Panc1 (cell line): ENCODE measurements at regions not wholly inside any gene's neighbourhood (a gene's known extent, or its start where the extent isn't known, plus 50 kb on each side); places are given as distances from the start of the nearest gene placed in this dataset.
A peak's percentile ranks its signal among the peaks of the same experiment; 100 is the strongest.

ENCODE experiments used
- ATAC-seq: fragments of 200-7000 bp; cut with Tn5 transposase; 2 replicates; pipeline ENCODE4 v1.9.1; 2020; ENCODE audit warnings: mild to moderate bottlenecking, moderate library complexity
- BruUV-seq: library from RNA; stranded (reverse); fragments of 400-500 nt; replicated peaks from 2 replicates; lab custom pipeline; 2021; lab: Mats Ljungman, UMichigan
- CTCF ChIA-PET: fragments of 300-600 bp; sonication (Branson Sonifier 250); formaldehyde crosslinking; loops from one replicate; lab custom pipeline; 2022; ENCODE audit warnings: antibody characterized with exemption; lab: Charles Lee
- POLR2A ChIA-PET: fragments of 300-600 bp; sonication (Branson Sonifier 250); formaldehyde crosslinking; loops from one replicate; lab custom pipeline; 2022; ENCODE audit warnings: antibody characterized with exemption; lab: Charles Lee
- DNase-seq: peaks from one replicate; pipeline ENCODE4 v3.0.0-alpha.2; 2010; ENCODE audit warnings: low read depth, low spot score
- H3K27ac ChIP-seq: 2 replicates; pipeline ENCODE4 v1.5.1; 2011; ENCODE audit warnings: mild to moderate bottlenecking, low read length, inconsistent platforms
- H3K27me3 ChIP-seq: fragments of 200-500 bp; sonication (Bioruptor generic); 2 replicates; pipeline ENCODE4 v1.6.0; 2014; ENCODE audit warnings: low read length, inconsistent platforms; ENCODE audit not compliant: control insufficient read depth, insufficient read depth
- H3K36me3 ChIP-seq: fragments of 200-500 bp; sonication (Bioruptor generic); 2 replicates; pipeline ENCODE4 v1.5.1; 2014; ENCODE audit warnings: inconsistent platforms, mild to moderate bottlenecking, low read length, moderate library complexity; ENCODE audit not compliant: control insufficient read depth, insufficient read depth
- H3K4me1 ChIP-seq: 2 replicates; pipeline ENCODE4 v1.5.1; 2011; ENCODE audit warnings: inconsistent platforms, mild to moderate bottlenecking, low read length, moderate library complexity; ENCODE audit not compliant: control insufficient read depth, insufficient read depth
- H3K4me3 ChIP-seq, 2 experiments: 2 replicates each; pipeline ENCODE4 v1.5.1; 2011 to 2012; ENCODE audit warnings: low read depth in 2 of 2, low read length in 2 of 2, mild to moderate bottlenecking in 2 of 2, inconsistent platforms in 1 of 2, moderate library complexity in 1 of 2
- H3K9me3 ChIP-seq: fragments of 200-500 bp; sonication (Bioruptor generic); 2 replicates; pipeline ENCODE4 v1.5.1; 2014; ENCODE audit warnings: low read depth, mild to moderate bottlenecking, inconsistent platforms, low read length, moderate library complexity; ENCODE audit not compliant: control insufficient read depth, insufficient read depth
- CTCF ChIP-seq: fragments of 450-650 bp; IDR thresholded peaks from 2 replicates; pipeline ENCODE4 v1.5.1; 2017; ENCODE audit warnings: mild to moderate bottlenecking
- POLR2AphosphoS5 ChIP-seq: IDR thresholded peaks from 2 replicates; pipeline ENCODE4 v1.6.1; 2012; ENCODE audit warnings: mild to moderate bottlenecking, low read depth, low read length, moderate library complexity
- REST ChIP-seq, 2 experiments: IDR thresholded peaks; 2 replicates each; pipeline ENCODE4 v1.6.1; 2011 to 2012; ENCODE audit warnings: low read depth in 2 of 2, control low read depth in 1 of 2, low read length in 1 of 2, mild to moderate bottlenecking in 1 of 2, moderate library complexity in 1 of 2; ENCODE audit not compliant: insufficient read depth in 1 of 2
- TCF7L2 ChIP-seq: IDR thresholded peaks from 2 replicates; pipeline ENCODE4 v1.6.1; 2011; ENCODE audit warnings: mild to moderate bottlenecking, low read depth, low read length, inconsistent platforms
- in situ Hi-C: cut with HindIII; loops from 2 replicates; pipeline ENCODE4 v1.10.0; 2016; ENCODE audit warnings: low sequenced_read_pairs, low pct_unique_long_range_greater_than_20kb
- intact Hi-C: fragments of 100-400 bp; cut with micrococcal nuclease; formaldehyde crosslinking; loops from one replicate; pipeline ENCODE4 v1.10.0; 2022; ENCODE audit not compliant: unreplicated experiment

- ChIA-PET POLR2A (no interaction called here), CTCF (interaction anchor here (1.0 kb wide), 1 partner anchor 743 kb away, joined by 3 read pairs; no protein-coding TSS in a partner anchor)
- intact Hi-C loops (no loop called here), in situ Hi-C loops (no loop called here)
- BruUV-seq: no TSS peak
- Histone ChIP-seq H3K27ac (no peak overlapping the region), H3K4me1 (no peaks in the 10 kb centered on the region), H3K27me3 (no peaks in the 10 kb centered on the region), H3K9me3 (no peaks in the 10 kb centered on the region), H3K4me3 (no peak overlapping the region), H3K36me3 (no peaks in the 10 kb centered on the region)
- DNase-seq (no peak), ATAC-seq (no peak)
- TF ChIP-seq TCF7L2: no peak
- TF ChIP-seq CTCF: no peak
These were observed 286.6 kb downstream of the COG6 start for GRCh38 chr13:39941911-39942551.

GRCh38 chr13:39942552-39943273 lies 287.3 kb downstream of the COG6 start:
- TF ChIP-seq REST (IDR thresholded peaks at IDR 0.05; ENCODE audit: insufficient read depth in 1 of 2, low read depth in 2 of 2, low read length in 1 of 2) (no peak), CTCF (peak; percentile 87), POLR2AphosphoS5 (no peak)
- H3K27ac ChIP-seq: no peak overlapping the region
- no peaks in the 10 kb centered on the region for H3K9me3 ChIP-seq
- no peaks in the 10 kb centered on the region for H3K4me1 ChIP-seq
- no TSS peak for BruUV-seq
- no peak overlapping the region for H3K4me3 ChIP-seq
- POLR2A ChIA-PET: no interaction called here
- DNase-seq (peak; percentile 55), ATAC-seq (peak; percentile 91)
- H3K27me3 ChIP-seq: no peaks in the 10 kb centered on the region
- CTCF ChIA-PET: interaction anchor here (0.5 kb wide), 1 partner anchor 741 kb away, joined by 3 read pairs; no protein-coding TSS in a partner anchor
- H3K36me3 ChIP-seq: no peaks in the 10 kb centered on the region
- intact Hi-C loops: no loop called here
- in situ Hi-C loops: no loop called here
